ENCODE measurements at regions not wholly inside any gene's neighbourhood (a gene's known extent, or its start where the extent isn't known, plus 50 kb on each side); places are given as distances from the start of the nearest gene placed in this dataset.

DNA sequence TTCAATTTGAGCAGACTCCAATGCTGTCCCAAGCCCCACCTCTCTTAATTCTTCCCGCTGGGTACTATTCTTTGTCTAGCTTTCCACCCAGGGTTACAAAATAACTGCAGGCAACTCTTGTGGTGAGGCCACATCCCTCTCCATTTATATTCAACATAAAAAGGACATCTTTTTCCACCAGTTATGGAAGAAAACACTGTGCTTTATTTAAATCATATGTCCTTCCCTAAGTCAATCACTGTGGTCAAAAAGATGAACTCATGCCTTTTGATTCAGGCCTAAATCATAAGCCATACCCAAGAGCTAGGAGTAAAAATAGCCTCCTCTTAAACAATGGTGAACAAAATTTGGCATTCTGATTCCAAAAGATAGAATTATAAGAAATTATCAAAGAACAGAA, 386.0 kb downstream of the SEMA3D start:
- intact Hi-C loops (cut with DNase I): no loop called here
- peaks cover 0 to 9% (median 0%) of the 10 kb centered on the region in 12 donors for H3K9me3 ChIP-seq
- H3K36me3 ChIP-seq: no peaks in the 10 kb centered on the region
- no peak for TF ChIP-seq POLR2A (IDR thresholded peaks at IDR 0.05)
- TF ChIP-seq, protein P1, sequence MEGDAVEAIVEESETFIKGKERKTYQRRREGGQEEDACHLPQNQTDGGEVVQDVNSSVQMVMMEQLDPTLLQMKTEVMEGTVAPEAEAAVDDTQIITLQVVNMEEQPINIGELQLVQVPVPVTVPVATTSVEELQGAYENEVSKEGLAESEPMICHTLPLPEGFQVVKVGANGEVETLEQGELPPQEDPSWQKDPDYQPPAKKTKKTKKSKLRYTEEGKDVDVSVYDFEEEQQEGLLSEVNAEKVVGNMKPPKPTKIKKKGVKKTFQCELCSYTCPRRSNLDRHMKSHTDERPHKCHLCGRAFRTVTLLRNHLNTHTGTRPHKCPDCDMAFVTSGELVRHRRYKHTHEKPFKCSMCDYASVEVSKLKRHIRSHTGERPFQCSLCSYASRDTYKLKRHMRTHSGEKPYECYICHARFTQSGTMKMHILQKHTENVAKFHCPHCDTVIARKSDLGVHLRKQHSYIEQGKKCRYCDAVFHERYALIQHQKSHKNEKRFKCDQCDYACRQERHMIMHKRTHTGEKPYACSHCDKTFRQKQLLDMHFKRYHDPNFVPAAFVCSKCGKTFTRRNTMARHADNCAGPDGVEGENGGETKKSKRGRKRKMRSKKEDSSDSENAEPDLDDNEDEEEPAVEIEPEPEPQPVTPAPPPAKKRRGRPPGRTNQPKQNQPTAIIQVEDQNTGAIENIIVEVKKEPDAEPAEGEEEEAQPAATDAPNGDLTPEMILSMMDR (IDR thresholded peaks at IDR 0.05): no peak
- 91 to 95% (median 94%) methylated on average over 1 of the region's 1 CpG for WGBS, 4 donors
- no peak overlapping the region for H3K4me3 ChIP-seq
- no peaks in the 10 kb centered on the region for H3K27me3 ChIP-seq
- H3K4me1 ChIP-seq: peaks cover 0 to 24% (median 3%) of the 10 kb centered on the region in 12 donors
- ATAC-seq (no peak), DNase-seq (no peak)
- H3K27ac ChIP-seq: peak overlapping the region in 1 of 12 donors; percentile 44

DNA sequence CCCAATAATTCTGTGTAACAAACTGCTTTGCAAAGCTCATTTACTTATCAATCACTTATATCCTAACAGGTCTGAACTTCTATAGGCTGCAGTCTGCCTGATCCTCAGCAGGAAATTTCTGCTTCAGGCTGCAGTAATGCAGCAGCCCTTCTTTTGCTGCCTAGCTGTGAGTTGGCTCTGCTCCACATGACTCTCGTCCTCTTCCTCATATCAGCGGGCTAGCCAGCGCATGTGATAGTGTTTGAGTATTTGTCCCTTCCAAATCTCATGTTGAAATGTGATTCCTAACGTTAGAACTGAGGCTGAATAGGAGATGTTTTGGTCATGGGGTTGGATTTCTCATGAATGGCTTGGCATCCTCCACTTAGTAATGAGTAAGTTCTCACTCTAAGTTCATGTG, 387.8 kb downstream of the SEMA3D start:
- 26 to 47% (median 39%) methylated on average over 4 of the region's 4 CpGs for WGBS, 4 donors
- DNase-seq (peak in 2 of 5 donors; percentile 6 to 43), ATAC-seq (no peak)
- H3K9me3 ChIP-seq: peaks cover 0 to 10% (median 0%) of the 10 kb centered on the region in 12 donors
- H3K27ac ChIP-seq: no peak overlapping the region
- no peaks in the 10 kb centered on the region for H3K27me3 ChIP-seq
- no peak overlapping the region for H3K4me3 ChIP-seq
- no peak for TF ChIP-seq POLR2A (IDR thresholded peaks at IDR 0.05)
- TF ChIP-seq, protein P1 (IDR thresholded peaks at IDR 0.05): no peak
- intact Hi-C loops (cut with DNase I): no loop called here
- H3K36me3 ChIP-seq: no peaks in the 10 kb centered on the region
- H3K4me1 ChIP-seq: peaks cover 0 to 24% (median 3%) of the 10 kb centered on the region in 12 donors

DNA sequence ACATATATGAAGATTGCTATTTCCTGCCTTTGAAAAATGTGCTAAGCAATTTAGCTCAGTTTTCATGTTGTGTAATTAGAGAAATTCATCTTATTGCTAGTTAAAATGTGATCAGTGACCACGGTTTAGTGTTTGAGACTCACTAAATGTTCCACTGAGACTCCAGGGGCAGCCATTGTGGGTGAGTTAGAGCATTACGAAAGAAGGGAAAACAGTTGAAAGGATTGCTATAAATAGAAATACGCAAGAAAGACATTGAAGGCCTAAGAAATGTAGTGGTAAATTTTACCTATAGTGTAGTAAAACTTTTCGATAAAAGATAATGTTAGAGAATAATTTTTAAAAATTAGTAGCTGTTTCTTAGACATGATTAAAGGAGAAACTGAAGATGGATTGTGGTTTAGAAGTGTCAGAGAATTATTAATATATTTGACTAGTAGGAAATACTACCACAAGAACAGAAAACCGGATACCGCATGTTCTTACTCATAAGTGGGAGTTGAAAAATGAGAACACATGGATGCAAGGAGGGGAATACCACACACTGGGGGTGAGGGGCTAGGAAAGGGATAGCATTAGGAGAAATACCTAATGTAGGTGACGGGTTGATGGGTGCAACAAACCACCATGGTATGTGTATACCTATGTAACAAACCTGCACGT, 394.5 kb downstream of the SEMA3D start:
- Histone ChIP-seq H3K27ac (no peak overlapping the region), H3K4me1 (no peaks in the 10 kb centered on the region), H3K36me3 (no peaks in the 10 kb centered on the region), H3K4me3 (no peak overlapping the region), H3K27me3 (no peaks in the 10 kb centered on the region), H3K9me3 (peaks cover 0 to 10% (median 0%) of the 10 kb centered on the region in 12 donors)
- 86 to 92% (median 90%) methylated on average over 8 of the region's 8 CpGs for WGBS, 4 donors
- TF ChIP-seq, protein P1 (IDR thresholded peaks at IDR 0.05): no peak
- TF ChIP-seq POLR2A (IDR thresholded peaks at IDR 0.05): no peak
- ATAC-seq (no peak), DNase-seq (no peak)
- intact Hi-C loops (cut with DNase I): no loop called here

DNA sequence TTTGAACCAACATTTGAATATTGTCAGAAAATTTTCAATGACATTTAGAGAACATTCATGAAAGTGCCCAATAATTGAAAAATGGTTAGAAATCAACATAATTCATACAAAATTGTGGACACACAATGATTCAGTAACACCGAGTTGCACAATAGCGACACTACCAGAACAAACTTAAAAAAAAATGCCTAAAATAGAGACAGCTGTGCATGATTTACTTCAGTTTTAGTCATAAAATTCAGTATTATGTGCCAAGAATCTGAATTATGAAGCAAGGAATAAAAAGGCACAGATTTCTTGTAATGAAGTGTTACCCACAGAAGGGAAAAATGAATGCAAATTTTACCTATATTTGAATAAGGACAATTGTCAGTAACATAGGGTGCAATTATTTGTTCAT, 396.0 kb downstream of the SEMA3D start:
- no peak for DNase-seq
- no peaks in the 10 kb centered on the region for H3K27me3 ChIP-seq
- peak in 1 of 4 donors; percentile 28 for ATAC-seq
- WGBS, 4 donors: 60 to 70% (median 67%) methylated on average over 2 of the region's 2 CpGs
- TF ChIP-seq POLR2A (IDR thresholded peaks at IDR 0.05): no peak
- TF ChIP-seq, protein P1 (IDR thresholded peaks at IDR 0.05): no peak
- H3K36me3 ChIP-seq: no peaks in the 10 kb centered on the region
- no peak overlapping the region for H3K27ac ChIP-seq
- H3K9me3 ChIP-seq: peaks cover 0 to 1% (median 0%) of the 10 kb centered on the region in 12 donors
- no peaks in the 10 kb centered on the region for H3K4me1 ChIP-seq
- H3K4me3 ChIP-seq: no peak overlapping the region
- intact Hi-C loops (cut with DNase I): no loop called here
